ENCODE measurements at regions not wholly inside any gene's neighbourhood (a gene's known extent, or its start where the extent isn't known, plus 50 kb on each side); places are given as distances from the start of the nearest gene placed in this dataset.

DNA sequence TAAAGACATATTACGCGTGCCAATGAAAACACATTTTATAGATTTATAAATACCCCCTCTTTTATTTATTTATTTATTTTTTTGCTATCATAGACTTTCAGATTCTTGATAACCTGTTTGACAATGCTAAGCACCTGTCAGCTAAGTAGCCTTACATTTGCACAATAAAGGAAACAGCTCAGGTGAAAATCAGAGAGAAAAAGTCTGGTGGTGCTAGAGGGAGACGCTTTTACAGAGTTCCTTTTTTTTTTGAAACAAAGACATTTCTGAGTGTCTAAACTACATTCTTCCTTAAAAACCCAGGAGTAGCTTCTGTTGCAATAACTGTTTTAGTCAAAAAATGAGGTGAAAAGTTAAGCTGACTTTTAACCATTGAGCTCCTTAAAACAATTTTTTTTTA lies 1611.6 kb downstream of the NCAM2 start:
- 69% methylated on average over 3 of the region's 3 CpGs for WGBS (ENCODE audit: insufficient coverage, low coverage, low lambda C conversion rate, missing lambda C conversion rate)
- ATAC-seq (no peak), DNase-seq (no peak)
- intact Hi-C loops (cut with DNase I), result no loop called here
- TF ChIP-seq, protein P1, sequence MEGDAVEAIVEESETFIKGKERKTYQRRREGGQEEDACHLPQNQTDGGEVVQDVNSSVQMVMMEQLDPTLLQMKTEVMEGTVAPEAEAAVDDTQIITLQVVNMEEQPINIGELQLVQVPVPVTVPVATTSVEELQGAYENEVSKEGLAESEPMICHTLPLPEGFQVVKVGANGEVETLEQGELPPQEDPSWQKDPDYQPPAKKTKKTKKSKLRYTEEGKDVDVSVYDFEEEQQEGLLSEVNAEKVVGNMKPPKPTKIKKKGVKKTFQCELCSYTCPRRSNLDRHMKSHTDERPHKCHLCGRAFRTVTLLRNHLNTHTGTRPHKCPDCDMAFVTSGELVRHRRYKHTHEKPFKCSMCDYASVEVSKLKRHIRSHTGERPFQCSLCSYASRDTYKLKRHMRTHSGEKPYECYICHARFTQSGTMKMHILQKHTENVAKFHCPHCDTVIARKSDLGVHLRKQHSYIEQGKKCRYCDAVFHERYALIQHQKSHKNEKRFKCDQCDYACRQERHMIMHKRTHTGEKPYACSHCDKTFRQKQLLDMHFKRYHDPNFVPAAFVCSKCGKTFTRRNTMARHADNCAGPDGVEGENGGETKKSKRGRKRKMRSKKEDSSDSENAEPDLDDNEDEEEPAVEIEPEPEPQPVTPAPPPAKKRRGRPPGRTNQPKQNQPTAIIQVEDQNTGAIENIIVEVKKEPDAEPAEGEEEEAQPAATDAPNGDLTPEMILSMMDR (IDR thresholded peaks at IDR 0.05), result no peak
- no peak for TF ChIP-seq POLR2A (IDR thresholded peaks at IDR 0.05)
- H3K4me3 ChIP-seq, result no peak overlapping the region
- H3K27me3 ChIP-seq, result no peaks in the 10 kb centered on the region
- H3K36me3 ChIP-seq, result no peaks in the 10 kb centered on the region
- no peaks in the 10 kb centered on the region for H3K9me3 ChIP-seq
- no peak overlapping the region for H3K27ac ChIP-seq
- no peaks in the 10 kb centered on the region for H3K4me1 ChIP-seq

DNA sequence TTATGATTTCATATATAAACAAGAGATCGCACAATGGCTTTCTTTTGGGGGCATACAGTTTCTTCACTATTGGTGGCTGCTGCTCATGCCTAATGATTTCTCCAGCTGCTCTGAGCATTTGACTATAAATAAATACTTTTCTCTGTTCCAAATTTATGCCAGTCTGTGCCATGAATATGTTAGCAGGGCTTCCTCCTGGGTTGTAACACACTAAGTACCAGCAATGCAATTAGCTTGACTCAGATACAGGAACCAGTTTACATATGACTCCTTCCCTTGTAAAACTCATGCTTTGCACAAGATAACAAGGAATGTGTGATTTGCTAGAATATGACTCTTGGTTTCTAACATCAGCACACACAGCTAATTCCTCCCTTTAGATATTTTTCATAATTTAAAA lies 1629.7 kb downstream of the NCAM2 start:
- intact Hi-C loops (cut with DNase I), result no loop called here
- no peak for ATAC-seq

DNA sequence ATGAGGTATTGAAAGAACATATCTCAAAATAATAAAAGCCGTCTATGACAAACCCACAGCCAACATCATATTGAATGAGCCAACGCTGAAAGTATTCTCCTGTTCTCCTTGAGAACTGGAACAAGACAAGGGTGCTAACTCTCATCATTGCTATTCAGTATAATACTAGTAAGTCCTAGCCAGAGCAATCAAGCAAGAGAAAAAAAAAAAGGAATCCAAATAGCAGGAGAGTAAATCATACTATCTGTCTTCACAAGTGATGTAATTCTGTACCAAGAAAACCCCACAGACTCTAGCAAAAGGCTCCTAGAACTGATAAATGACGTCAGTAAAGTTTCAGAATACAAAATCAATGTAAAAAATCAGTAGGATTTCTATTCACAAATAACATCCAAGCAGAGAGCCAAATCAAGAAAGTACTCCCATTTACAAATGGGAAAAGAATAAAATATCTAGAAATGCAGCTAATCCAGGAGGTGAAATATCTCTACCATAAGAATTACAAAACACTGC lies 1632.8 kb downstream of the NCAM2 start:
- 55% methylated on average over 3 of the region's 3 CpGs for WGBS (ENCODE audit: insufficient coverage, low coverage, low lambda C conversion rate, missing lambda C conversion rate)

More for the DNA sequence above, 1629.7 kb downstream of the NCAM2 start:
- 80% methylated on average over 1 of the region's 1 CpG for WGBS (ENCODE audit: insufficient coverage, low coverage, low lambda C conversion rate, missing lambda C conversion rate)
- no peak for DNase-seq
- no peak for TF ChIP-seq POLR2A (IDR thresholded peaks at IDR 0.05)
- TF ChIP-seq, protein P1 (IDR thresholded peaks at IDR 0.05), result no peak
- no peaks in the 10 kb centered on the region for H3K27me3 ChIP-seq
- no peak overlapping the region for H3K27ac ChIP-seq
- H3K9me3 ChIP-seq, result no peaks in the 10 kb centered on the region
- no peaks in the 10 kb centered on the region for H3K4me1 ChIP-seq
- no peak overlapping the region for H3K4me3 ChIP-seq
- H3K36me3 ChIP-seq, result no peaks in the 10 kb centered on the region

DNA sequence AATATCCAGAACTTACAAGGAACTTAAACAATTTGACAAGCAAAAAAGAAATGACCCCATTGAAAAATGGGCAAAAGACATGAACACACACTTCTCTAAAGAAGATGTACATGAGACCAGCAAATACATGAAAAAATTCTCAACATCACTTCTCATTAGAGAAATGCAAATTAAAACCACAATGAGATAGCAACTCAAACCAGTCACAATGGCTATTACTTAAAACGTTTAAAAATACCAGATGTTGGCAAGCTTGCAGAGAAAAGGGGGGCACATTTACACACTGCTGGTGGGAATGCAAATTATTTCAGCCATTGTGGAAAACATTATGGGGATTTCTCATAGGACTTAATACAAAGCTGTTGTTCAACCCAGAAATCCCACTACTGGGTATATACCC lies 1634.0 kb downstream of the NCAM2 start:
- Histone ChIP-seq H3K4me1 (no peaks in the 10 kb centered on the region), H3K4me3 (no peak overlapping the region), H3K27ac (no peak overlapping the region), H3K27me3 (no peaks in the 10 kb centered on the region), H3K9me3 (no peaks in the 10 kb centered on the region), H3K36me3 (no peaks in the 10 kb centered on the region)
- no peak for TF ChIP-seq POLR2A (IDR thresholded peaks at IDR 0.05)
- TF ChIP-seq, protein P1 (IDR thresholded peaks at IDR 0.05), result no peak
- intact Hi-C loops (cut with DNase I), result no loop called here
- ATAC-seq (no peak), DNase-seq (no peak)
- 13% methylated on average over 1 of the region's 1 CpG for WGBS (ENCODE audit: insufficient coverage, low coverage, low lambda C conversion rate, missing lambda C conversion rate)

More for the DNA sequence above, 1632.8 kb downstream of the NCAM2 start:
- no peak for DNase-seq
- intact Hi-C loops (cut with DNase I), result no loop called here
- no peaks in the 10 kb centered on the region for H3K4me1 ChIP-seq
- H3K9me3 ChIP-seq, result no peaks in the 10 kb centered on the region
- no peaks in the 10 kb centered on the region for H3K27me3 ChIP-seq
- H3K27ac ChIP-seq, result no peak overlapping the region
- no peaks in the 10 kb centered on the region for H3K36me3 ChIP-seq
- no peak for ATAC-seq
- H3K4me3 ChIP-seq, result no peak overlapping the region
- TF ChIP-seq, protein P1 (IDR thresholded peaks at IDR 0.05), result no peak
- TF ChIP-seq POLR2A (IDR thresholded peaks at IDR 0.05), result no peak

DNA sequence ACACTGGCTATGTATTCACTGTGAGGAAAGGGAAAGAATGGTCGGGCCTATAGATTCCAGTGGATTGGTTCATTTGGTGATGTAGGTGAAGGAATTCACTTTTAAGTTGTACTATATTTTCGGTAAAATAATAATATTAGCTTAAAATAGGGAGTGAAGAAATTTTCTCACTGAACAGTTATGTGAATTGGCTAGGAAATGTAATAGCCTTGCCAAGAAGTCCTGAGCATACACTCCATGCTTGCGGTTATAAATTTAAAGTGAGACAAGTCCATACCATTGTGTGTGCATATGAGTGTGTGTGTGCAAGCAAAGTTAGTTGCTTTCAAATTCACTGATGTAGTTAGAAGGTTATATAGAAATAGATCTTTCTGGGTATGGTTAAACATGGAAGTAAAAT lies 1651.0 kb downstream of the NCAM2 start:
- H3K36me3 ChIP-seq, result no peaks in the 10 kb centered on the region
- H3K27me3 ChIP-seq, result no peaks in the 10 kb centered on the region
- TF ChIP-seq POLR2A (IDR thresholded peaks at IDR 0.05), result no peak
- TF ChIP-seq, protein P1 (IDR thresholded peaks at IDR 0.05), result no peak
- no peak for ATAC-seq
- intact Hi-C loops (cut with DNase I), result no loop called here
- no peak overlapping the region for H3K4me3 ChIP-seq
- no peaks in the 10 kb centered on the region for H3K9me3 ChIP-seq
- H3K4me1 ChIP-seq, result no peaks in the 10 kb centered on the region
- H3K27ac ChIP-seq, result no peak overlapping the region
- DNase-seq, result no peak
- WGBS (ENCODE audit: insufficient coverage, low coverage, low lambda C conversion rate, missing lambda C conversion rate), result 69% methylated on average over 3 of the region's 3 CpGs

Measured in right lobe of liver (tissue), 6 donors.